ENCODE measurements at regions not wholly inside any gene's neighbourhood (a gene's known extent, or its start where the extent isn't known, plus 50 kb on each side); places are given as distances from the start of the nearest gene placed in this dataset.
A peak's percentile ranks its signal among the peaks of the same experiment; 100 is the strongest.

GRCh38 chr4:24655326-24655725 is 71.0 kb upstream of the DHX15 start:
- H3K9me2 ChIP-seq (replicated peaks; ENCODE audit: insufficient read depth), result no peaks in the 10 kb centered on the region
- peaks cover 25% of the 10 kb centered on the region for H3K4me1 ChIP-seq (ENCODE audit: insufficient read depth)
- no peak overlapping the region for H3K4me3 ChIP-seq
- H3K36me3 ChIP-seq (replicated peaks; ENCODE audit: insufficient read depth, low read depth), result no peaks in the 10 kb centered on the region
- H3K79me2 ChIP-seq, result no peaks in the 10 kb centered on the region
- no peak for DNase-seq (ENCODE audit: low spot score)
- H2AFZ ChIP-seq, result no peak overlapping the region
- TF ChIP-seq EZH2 (IDR thresholded peaks at IDR 0.05; ENCODE audit: borderline replicate concordance), result no peak
- no peak for TF ChIP-seq CTCF (IDR thresholded peaks at IDR 0.05; ENCODE audit: poor library complexity)
- TF ChIP-seq EZH2phosphoT487 (IDR thresholded peaks at IDR 0.05; ENCODE audit: low read depth, severe bottlenecking, unreplicated experiment), result no peak
- 89% methylated on average over 3 of the region's 3 CpGs for WGBS (ENCODE audit: low lambda C conversion rate, missing lambda C conversion rate)
- H4K20me1 ChIP-seq (ENCODE audit: insufficient read depth, poor library complexity, severe bottlenecking), result no peaks in the 10 kb centered on the region
- H3K27me3 ChIP-seq, result no peaks in the 10 kb centered on the region
- H3K27ac ChIP-seq, result peak overlapping the region; percentile 48
- no peaks in the 10 kb centered on the region for H3K9me3 ChIP-seq (ENCODE audit: low read depth)
- no peak overlapping the region for H3K4me2 ChIP-seq

- Histone ChIP-seq H3K4me2 (no peak overlapping the region), H3K4me1 (ENCODE audit: insufficient read depth) (peaks cover 25% of the 10 kb centered on the region), H3K27me3 (no peaks in the 10 kb centered on the region), H2AFZ (no peak overlapping the region), H3K4me3 (no peak overlapping the region), H3K36me3 (replicated peaks; ENCODE audit: insufficient read depth, low read depth) (no peaks in the 10 kb centered on the region), H3K9me2 (replicated peaks; ENCODE audit: insufficient read depth) (no peaks in the 10 kb centered on the region), H3K27ac (peak overlapping the region; percentile 48), H4K20me1 (ENCODE audit: insufficient read depth, poor library complexity, severe bottlenecking) (no peaks in the 10 kb centered on the region), H3K79me2 (no peaks in the 10 kb centered on the region), H3K9me3 (ENCODE audit: low read depth) (no peaks in the 10 kb centered on the region)
- DNase-seq (ENCODE audit: low spot score), result peak; percentile 52
- TF ChIP-seq CTCF (IDR thresholded peaks at IDR 0.05; ENCODE audit: poor library complexity), result no peak
- no peak for TF ChIP-seq EZH2phosphoT487 (IDR thresholded peaks at IDR 0.05; ENCODE audit: low read depth, severe bottlenecking, unreplicated experiment)
- TF ChIP-seq EZH2 (IDR thresholded peaks at IDR 0.05; ENCODE audit: borderline replicate concordance), result no peak
- 59% methylated on average over 4 of the region's 4 CpGs for WGBS (ENCODE audit: low lambda C conversion rate, missing lambda C conversion rate)
Observed at GRCh38 chr4:24655971-24656370, 71.6 kb upstream of the DHX15 start.

- H3K36me3 ChIP-seq (replicated peaks; ENCODE audit: insufficient read depth, low read depth), result no peaks in the 10 kb centered on the region
- H3K4me1 ChIP-seq (ENCODE audit: insufficient read depth), result peaks cover 25% of the 10 kb centered on the region
- H3K79me2 ChIP-seq, result no peaks in the 10 kb centered on the region
- DNase-seq (ENCODE audit: low spot score), result no peak
- H3K27ac ChIP-seq, result no peak overlapping the region
- no peaks in the 10 kb centered on the region for H3K9me2 ChIP-seq (replicated peaks; ENCODE audit: insufficient read depth)
- H3K4me2 ChIP-seq, result no peak overlapping the region
- H4K20me1 ChIP-seq (ENCODE audit: insufficient read depth, poor library complexity, severe bottlenecking), result no peaks in the 10 kb centered on the region
- TF ChIP-seq CTCF (IDR thresholded peaks at IDR 0.05; ENCODE audit: poor library complexity), result no peak
- TF ChIP-seq EZH2phosphoT487 (IDR thresholded peaks at IDR 0.05; ENCODE audit: low read depth, severe bottlenecking, unreplicated experiment), result no peak
- no peak for TF ChIP-seq EZH2 (IDR thresholded peaks at IDR 0.05; ENCODE audit: borderline replicate concordance)
- H2AFZ ChIP-seq, result no peak overlapping the region
- 95% methylated on average over 5 of the region's 5 CpGs for WGBS (ENCODE audit: low lambda C conversion rate, missing lambda C conversion rate)
- no peaks in the 10 kb centered on the region for H3K27me3 ChIP-seq
- no peak overlapping the region for H3K4me3 ChIP-seq
- no peaks in the 10 kb centered on the region for H3K9me3 ChIP-seq (ENCODE audit: low read depth)
Observed at GRCh38 chr4:24656906-24657305, 72.6 kb upstream of the DHX15 start.

Measured in hepatocyte (in vitro differentiated cells).